Right lobe of liver (tissue), 4 donors: ENCODE measurements at regions not wholly inside any gene's neighbourhood (a gene's known extent, or its start where the extent isn't known, plus 50 kb on each side); places are given as distances from the start of the nearest gene placed in this dataset.

ENCODE experiments used
- POLR2A ChIP-seq: fragments of 450-650 bp; IDR thresholded peaks from one replicate; pipeline ENCODE4 v1.6.1; 2017; ENCODE audit warnings: antibody characterized with exemption, mild to moderate bottlenecking
- TF ChIP-seq, protein P1 (sequence below), 4 donors: fragments of 200-600 bp in 3 of 4; fragments of 450-650 bp in 1 of 4; IDR thresholded peaks; one replicate each; pipeline versions ENCODE4 v1.5.1 to v1.8.0; 2016 to 2022; ENCODE audit warnings: antibody characterized with exemption in 4 of 4, mild to moderate bottlenecking in 2 of 4
- donor health status: DM: no; HTN: no; CAD: no.
- donor health status: DM: no; HTN: no; CAD: no.
- donor health status: DM: no; HTN: yes; CAD: no.

GRCh38 chr5:174608631-174609097 lies 115.7 kb upstream of the MSX2 start:
- TF ChIP-seq, protein P1, sequence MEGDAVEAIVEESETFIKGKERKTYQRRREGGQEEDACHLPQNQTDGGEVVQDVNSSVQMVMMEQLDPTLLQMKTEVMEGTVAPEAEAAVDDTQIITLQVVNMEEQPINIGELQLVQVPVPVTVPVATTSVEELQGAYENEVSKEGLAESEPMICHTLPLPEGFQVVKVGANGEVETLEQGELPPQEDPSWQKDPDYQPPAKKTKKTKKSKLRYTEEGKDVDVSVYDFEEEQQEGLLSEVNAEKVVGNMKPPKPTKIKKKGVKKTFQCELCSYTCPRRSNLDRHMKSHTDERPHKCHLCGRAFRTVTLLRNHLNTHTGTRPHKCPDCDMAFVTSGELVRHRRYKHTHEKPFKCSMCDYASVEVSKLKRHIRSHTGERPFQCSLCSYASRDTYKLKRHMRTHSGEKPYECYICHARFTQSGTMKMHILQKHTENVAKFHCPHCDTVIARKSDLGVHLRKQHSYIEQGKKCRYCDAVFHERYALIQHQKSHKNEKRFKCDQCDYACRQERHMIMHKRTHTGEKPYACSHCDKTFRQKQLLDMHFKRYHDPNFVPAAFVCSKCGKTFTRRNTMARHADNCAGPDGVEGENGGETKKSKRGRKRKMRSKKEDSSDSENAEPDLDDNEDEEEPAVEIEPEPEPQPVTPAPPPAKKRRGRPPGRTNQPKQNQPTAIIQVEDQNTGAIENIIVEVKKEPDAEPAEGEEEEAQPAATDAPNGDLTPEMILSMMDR (IDR thresholded peaks at IDR 0.05) = no peak
- no peak for TF ChIP-seq POLR2A
